HG03354 (cell line): ENCODE measurements at regions not wholly inside any gene's neighbourhood (a gene's known extent, or its start where the extent isn't known, plus 50 kb on each side); places are given as distances from the start of the nearest gene placed in this dataset.

Source experiments
- ATAC-seq: cut with Tn5 transposase; IDR thresholded peaks from one replicate; pipeline ENCODE4 v1.9.1; 2021; ENCODE audit warnings: mild to moderate bottlenecking; ENCODE audit not compliant: unreplicated experiment, poor library complexity, severe bottlenecking

DNA sequence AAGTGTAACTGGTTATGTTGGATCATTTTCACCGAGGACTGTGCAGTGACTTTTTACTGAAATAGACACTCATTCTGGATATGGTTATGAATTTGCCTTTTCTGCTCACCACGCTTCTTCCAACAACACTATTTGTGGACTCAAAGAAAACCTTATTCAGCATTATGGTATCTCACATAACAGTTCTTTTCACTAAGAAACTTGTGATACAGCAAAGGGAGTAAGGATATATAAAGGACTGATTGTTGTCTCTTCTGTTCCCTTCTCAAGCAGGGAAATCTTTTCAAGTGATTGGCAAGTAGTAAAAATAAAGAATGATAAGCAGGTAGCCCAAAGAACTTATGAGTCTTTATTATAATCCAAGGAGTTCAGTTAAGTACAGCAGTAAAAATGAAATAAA lies 131.5 kb upstream of the SV2C start:
- ATAC-seq: no peak

DNA sequence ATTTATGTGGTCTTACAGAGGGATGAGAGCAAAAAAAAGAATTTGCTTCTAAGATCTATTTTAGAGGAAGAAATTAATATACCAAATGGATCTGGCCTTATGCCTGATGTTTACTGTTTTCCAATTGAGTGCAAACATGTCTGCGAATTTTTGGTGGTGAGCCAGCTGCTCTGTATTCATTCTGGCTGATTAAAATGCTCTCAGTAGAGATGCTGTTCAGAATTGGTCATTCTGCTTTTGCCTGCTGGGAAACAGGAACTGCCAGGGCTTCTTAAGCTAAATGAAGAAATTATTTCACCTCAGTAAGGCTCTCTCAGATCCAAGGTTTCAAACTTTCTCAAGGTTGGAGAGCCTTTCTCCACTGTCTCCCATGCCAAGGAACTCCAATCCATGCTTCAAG lies 132.0 kb upstream of the SV2C start:
- ATAC-seq: no peak

DNA sequence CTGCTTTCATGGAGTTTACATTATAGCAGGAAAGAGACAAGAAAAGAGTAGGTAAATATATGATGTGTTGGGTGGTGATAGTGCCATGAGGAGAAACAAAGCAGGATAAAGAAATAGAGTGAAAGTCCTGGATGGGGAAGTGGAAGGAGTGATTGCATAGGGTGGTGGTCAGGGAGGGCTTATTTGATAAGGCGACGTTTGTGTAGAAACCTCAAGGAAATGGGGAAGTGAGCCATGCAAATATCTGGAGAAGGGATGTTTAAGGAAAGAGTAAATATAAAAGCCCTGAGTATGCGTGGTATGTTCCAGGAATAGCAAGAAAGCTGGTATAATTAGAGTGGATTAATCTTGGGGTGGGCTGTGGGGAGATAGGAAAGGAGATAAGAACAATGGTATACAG lies 134.7 kb upstream of the SV2C start:
- ATAC-seq: no peak

DNA sequence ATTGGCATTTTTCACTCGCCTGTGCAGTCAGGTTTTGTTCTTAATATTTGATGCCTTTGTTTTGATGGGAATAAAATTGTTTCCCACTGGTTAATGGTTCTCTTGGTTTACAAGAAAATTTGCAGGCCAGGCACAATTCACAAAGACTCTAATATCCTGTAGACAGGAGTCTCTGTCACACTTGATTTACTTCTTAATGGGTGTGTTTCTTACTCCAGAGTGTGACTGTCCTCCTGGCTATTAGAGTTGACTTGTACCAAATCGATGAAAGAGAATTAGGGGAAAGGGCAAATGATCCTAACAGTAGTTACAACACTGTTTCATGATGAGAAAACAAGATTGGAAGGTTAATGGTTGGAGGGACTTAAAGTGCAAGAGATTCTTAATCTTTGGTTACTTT lies 142.8 kb upstream of the SV2C start:
- ATAC-seq: no peak

DNA sequence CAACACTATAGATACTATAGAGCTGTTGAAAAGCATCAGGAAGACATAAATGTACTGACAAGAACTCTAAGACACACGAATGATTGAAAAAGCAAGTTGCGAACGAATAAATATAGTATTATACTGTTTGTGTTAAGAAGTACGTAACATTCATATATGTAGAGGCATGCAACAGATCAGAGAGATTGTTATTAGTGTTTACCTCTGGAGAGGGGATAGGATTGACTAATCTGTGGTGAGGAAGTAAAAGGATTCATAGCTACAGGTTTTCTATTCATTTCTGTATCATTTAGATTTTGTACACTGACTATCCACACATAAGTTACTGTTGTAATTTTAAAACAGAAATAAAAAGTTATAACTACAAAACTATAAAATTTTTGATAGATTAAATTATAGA lies 147.6 kb upstream of the SV2C start:
- no peak for ATAC-seq

DNA sequence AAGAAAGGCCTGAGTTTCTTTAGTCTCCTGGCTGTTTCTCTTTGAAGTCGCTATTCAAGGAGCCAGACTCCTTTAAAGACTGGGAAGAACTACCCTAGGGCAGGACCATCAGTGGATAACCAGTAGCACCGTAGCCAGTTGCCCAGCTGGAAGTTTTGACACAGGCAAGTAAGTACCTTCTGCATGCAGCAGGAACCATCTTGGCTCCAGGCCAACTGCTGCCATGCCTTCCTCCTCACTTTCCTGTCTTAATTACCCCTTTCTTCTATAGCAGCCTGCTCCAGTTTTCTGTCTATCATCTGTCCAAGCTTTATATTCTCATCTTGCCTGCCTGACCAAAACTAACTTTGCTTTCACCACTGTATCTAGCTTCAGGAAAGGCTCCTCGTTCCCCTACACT lies 149.7 kb upstream of the SV2C start:
- ATAC-seq: no peak

DNA sequence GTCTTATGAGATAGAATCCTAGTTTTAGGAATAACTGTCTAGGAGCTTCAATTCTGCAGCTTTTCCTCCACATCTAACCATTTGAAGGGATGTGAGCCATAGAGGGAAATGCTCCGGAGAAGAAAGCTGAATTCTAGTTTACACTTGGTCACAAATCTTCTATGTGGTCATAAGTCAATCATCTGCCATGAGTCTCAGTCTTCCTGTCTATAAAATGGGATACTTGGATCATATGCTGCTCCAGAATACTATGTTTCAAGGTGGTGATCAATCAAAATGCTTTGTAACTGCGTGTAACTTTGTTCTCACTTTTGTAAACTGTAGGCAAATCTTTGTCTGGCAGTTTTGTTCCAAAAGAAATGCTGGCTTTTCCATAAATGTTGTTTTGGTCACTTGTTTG lies 152.0 kb upstream of the SV2C start:
- ATAC-seq: no peak

DNA sequence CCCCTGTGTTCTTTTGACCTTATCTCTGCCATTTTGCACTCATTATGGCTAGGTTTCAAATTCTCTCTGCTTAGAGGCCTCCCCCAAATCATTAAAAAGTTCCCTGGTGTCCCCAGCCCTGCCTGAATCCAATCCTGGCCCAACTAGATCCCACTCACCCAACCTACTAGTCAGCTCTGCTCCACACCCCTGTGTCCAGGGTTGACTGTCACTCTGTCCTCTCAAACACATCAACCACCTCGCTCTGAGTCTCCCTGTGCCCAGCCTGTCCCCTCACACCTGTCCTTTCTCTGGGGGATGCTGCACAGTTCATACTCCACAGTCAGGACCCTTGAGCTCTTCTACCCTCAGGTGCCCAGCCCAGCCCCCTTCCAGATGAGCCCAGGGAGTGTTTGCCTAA lies 154.2 kb upstream of the SV2C start:
- ATAC-seq: no peak

DNA sequence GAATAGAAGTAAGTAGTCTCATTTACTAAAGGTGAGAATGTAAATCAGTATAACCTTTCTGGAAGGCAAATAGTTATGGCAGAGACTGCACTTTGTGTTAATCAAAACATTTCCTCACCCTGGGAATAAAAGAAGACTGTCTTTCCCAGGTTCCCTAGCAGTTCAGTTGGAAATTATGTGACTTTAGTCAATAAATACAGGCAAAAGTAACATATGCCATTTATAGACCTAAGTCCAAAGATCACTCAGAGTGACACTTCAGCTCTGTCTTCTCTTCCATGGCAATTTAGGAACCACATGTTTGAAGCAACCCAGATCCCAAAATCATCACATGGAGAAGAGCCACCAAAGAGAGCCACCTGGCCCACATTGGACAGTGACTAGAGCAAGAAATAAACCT lies 160.7 kb upstream of the SV2C start:
- ATAC-seq: no peak

DNA sequence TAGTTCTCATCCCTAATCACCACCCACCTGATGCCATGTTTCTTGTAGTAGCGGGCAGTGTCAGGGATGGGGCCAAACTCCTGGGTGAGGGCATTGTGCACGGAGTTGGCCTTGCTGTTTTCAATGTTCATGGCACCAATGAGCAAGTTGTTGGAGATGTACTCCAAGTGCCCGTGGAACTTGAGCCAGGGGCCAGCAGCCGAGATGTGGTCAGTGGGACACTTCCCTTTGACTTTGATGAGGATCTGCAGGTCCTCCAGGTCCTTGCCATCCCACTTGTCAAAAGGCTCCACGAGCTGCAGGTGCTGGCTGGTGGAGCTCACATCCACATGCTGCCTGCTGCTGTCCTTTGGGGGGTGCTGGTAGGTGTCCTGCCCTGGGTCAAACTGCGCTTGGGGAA lies 162.2 kb upstream of the SV2C start:
- ATAC-seq: no peak

DNA sequence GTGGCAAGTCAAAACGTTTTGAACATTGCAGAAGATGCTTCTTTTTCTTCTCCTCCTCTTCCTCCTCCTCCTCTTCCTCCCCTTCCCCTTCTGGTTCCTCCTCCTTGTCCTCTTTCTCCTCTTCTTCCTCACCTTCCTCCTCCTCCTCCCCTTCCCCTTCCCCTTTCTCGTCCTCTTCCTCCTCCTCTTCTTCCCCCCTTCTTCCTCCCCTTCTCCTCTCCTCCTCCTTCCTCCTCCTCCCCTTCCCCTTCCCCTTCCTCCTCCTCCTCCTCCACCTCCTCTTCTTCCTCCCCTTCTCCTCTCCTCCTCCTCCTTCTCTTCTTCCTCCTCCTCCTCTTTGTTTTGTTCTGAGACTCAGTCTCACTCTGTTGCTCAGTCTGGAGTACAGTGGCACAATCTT lies 167.0 kb upstream of the SV2C start:
- no peak for ATAC-seq

DNA sequence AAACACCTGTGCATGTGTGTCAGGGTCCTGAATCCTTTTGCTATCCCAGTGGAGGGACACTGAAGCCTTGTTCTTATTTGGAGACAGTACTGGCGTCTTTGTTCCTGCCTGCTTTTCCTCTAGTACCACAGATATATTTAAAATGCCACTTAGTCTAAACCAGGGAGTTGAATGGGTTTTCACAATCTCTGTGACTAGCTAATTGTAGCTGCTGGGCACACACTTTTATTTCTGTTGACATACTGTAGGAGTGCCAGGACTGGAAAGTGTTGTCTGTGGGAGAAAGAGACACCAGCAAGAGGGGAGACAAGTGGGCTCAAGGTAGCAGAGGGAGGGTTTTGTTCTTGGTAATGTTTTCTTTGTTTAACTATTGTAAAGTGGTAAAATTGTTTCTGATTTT lies 174.0 kb upstream of the SV2C start:
- ATAC-seq: no peak

DNA sequence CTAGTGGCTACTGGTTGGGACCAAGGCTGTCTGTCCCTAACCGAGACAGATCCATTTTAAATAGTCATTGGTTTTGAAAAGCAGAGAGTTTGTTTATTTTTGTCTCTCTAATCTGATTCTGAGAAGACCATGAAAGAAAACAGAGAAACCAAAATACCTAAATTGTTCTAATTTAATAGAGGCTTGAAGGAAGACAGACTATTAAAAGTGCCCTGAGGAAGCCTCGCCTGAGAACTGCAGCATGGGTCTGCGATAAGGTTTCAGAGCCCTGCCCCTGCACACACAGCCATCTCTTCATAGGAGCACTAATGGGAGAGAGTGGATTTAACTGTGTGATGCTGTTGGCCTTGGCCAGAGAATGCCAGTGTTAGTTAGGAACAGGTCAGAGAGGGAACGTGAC lies 175.5 kb upstream of the SV2C start:
- ATAC-seq: no peak

DNA sequence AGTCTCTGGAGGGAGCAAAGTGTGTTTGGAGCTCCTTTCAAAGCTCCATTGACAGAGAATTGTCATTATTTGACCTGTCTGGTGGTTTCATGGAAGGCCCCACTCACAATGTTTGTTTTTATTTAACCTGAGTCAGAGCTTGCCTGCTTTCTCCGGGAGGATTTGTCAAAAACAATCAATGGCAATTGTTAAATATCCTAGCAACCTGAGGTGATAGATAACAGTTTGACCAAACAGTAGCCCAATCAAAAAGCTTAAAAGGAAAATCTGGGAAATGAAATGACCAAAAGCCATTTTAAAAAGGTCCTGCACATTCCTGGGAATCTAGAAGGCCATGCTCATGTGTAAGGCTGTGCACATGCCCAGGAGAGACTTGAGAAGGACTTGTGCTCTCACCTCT lies 177.2 kb upstream of the POC5 start:
- ATAC-seq: no peak

DNA sequence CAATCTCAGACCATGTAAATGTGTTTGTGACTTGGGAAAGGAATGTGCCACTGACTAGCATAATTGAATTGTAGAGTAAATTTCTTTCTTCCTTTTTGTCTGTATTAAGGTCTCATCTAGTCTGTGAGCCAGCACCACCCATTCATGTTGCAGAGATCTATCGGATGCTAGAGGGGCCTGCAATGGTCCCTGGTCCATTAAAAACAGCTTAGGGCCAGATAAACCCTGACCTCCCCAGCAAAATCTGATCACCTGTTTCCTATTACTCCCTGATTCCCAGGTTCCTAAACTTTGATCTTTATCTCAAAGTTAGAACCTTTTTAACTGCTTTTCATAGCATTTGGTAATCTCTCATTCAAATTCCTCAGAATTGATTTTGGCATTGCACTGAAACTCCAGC lies 174.5 kb upstream of the POC5 start:
- ATAC-seq: no peak

DNA sequence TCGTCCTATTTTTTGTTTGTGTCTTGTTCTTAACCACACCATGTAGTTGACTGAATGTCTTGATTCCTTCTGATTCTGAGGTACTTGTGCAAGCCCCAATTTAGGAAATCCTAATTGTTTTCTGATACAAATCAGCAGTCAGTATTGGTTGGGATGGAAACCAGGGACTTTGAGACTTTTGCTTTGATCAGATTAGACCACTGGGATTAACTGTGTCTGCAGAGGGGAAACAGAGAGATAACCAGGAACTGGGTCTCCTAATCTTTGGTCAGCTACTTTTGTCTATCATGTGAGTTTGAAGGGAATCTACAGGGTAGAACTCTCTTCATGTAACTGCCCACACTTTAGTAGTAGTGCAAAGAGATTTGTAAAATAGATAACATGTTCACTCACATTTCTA lies 173.8 kb upstream of the POC5 start:
- ATAC-seq: no peak

DNA sequence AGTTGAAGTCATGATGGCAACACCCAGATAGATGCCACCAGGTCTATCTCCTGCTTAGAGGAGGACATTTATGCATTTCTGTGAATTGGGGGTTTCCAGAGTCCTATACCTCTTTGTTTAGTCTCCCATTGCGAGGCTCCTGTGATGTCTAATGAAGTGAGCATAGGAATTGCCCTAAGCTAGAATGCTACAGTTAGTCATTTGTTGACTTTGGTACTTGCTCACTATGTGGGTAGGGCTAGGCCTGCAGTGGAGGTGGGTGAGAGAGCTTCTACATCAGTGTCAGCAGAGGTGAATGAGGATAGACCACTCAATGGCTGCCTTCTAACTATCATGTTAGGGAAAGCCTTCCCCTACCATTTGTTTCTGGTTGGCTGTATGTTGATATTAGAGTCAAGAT lies 173.3 kb upstream of the POC5 start:
- no peak for ATAC-seq

DNA sequence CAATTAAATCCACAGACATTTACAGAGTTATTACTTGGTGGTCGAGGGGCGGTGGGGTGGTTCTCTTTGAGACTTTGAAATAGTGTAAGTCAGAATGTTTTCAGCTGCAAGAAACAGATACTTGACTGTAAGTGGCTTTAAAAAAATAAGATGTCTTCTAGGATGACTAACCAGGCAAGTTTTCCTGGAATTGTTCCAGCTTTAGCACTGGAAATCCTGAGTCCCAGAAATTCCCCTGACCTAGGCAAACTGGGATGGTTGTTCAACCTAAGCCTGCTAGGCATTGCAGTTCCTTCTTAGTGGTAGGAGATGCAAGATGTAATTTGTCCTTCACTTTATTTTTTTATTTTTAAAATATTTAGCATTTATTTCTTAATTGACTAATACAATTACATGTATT lies 169.5 kb upstream of the POC5 start:
- no peak for ATAC-seq

DNA sequence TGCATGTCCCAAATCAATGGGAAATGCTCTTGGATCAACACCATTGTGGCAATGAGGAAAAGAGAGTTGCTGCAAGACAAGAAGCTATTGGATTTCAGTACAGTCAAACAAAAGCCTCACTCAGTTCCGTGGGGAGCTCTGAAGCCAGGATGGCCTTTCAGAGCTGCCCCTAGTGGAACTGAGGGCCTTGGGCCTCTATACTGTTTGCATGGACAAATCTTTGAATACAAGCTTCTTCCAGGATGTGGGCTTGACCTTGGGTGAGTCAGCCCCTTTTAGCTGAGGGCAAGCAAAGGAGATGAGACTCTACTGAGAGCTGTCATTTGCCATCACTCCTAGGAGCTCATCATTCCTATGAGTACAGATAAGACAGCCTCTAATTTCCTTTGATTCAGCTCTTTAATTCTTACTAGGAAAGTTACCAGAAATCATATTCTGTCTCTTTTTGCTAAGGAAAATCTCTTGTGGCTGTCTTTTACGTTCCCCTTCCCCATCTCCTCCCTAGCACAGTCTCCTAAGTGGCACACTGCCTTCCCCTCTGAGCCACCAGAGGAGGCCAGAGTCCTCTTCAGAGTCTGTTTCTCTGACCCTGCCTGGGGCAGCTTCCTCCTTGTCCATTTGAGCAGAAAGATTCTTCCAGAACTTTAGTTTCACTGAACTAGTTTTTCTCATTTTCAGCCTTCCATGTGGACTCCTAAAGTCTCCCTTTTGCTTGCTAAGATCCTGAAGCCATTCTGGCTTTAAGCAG lies 168.8 kb upstream of the POC5 start:
- no peak for ATAC-seq

DNA sequence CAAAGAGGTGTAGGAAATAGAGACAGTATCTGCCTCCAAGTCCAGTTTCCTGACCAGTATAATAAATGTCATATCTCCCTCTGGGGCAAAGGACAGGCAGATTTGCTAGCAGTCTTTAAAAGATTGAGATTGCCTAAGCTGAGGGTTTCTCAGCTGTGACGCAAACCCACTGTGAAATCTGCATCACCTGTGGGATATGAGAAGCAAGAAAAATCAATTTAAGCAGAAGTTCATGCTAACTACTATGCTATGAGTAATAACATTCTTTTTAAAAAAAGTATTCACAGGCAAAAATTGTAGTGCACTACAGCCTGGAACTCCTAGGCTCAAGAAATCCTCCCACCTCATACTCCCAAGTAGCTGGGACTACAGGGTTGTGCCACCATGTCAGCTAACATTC lies 168.1 kb upstream of the POC5 start:
- ATAC-seq: no peak

DNA sequence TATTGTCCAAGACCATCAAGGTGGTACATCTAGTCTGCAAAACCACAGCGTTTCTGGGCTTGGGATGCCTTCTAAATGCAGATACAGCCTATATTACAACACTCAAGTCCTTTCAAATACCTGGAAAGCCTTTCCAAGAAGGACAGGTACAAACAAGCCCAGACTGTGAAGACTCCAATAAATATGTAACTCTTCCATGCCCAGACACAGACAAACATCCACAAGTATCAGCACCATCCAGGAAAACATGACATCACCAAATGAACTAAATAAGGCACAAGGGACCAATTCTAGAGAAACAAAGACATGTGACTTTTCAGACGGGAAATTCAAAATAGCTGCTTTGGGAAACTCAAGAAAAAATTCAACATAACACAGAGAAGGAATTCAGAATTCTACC lies 152.7 kb upstream of the POC5 start:
- no peak for ATAC-seq

DNA sequence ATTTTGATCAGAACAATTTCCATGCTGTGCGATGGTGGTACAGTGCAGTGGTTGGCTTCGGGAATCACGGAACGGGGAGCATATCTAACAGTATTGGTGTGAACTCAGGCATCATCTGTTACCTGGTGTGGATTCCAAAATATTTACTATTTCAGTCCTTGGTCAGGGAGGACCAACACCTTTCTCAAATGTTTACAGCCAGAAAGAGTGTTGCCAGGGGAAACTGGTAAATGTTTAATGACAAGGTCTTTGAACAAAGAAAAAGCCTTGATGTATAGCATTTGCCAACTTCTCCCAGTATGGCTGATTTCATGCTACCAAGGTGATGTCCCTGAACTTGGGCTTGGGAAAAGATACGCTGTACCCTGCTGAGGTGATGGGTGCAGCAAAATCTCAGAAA lies 145.6 kb upstream of the POC5 start:
- ATAC-seq: no peak
